Activated T-cell treated with anti-CD3 and anti-CD28 coated beads, Interleukin-2, amount 50 U/mL, for 72 hours (primary cell): ENCODE measurements at regions not wholly inside any gene's neighbourhood (a gene's known extent, or its start where the extent isn't known, plus 50 kb on each side); places are given as distances from the start of the nearest gene placed in this dataset.
"Not testable (repeated sequence)": the region's sequence is repeated elsewhere in the genome, so short reads cannot be mapped to it uniquely, and the experiment has no call there.

Experiments
- ATAC-seq, 2 donors: fragments of 150-1000 bp; cut with Tn5 transposase; replicated peaks in 1 of 2; 2 replicates each; pipeline ENCODE4 v1.10.0; 2021; ENCODE audit warnings: moderate library complexity in 2 of 2, mild to moderate bottlenecking in 1 of 2
- DNase-seq, 2 donors: peaks; one replicate each; pipeline ENCODE4 v3.0.0; 2021 to 2022; ENCODE audit warnings: mixed read lengths in 1 of 2
- H3K27ac Mint-ChIP-seq: one replicate; pipeline ENCODE4 v1.8.0; 2022; ENCODE audit warnings: mild to moderate bottlenecking, moderate library complexity, mixed read lengths
- H3K27me3 Mint-ChIP-seq: one replicate; pipeline ENCODE4 v1.8.0; 2022; ENCODE audit warnings: low read depth, mixed read lengths
- H3K36me3 Mint-ChIP-seq, 2 donors: one replicate each; pipeline ENCODE4 v1.8.0; 2022; ENCODE audit warnings: mixed read lengths in 2 of 2, mild to moderate bottlenecking in 1 of 2; ENCODE audit not compliant: insufficient read depth in 2 of 2
- H3K4me1 Mint-ChIP-seq: one replicate; pipeline ENCODE4 v1.8.0; 2022; ENCODE audit warnings: low read depth, mixed read lengths
- H3K4me3 Mint-ChIP-seq, 2 donors: one replicate each; pipeline ENCODE4 v1.8.0; 2022; ENCODE audit warnings: mild to moderate bottlenecking in 2 of 2, mixed read lengths in 2 of 2, moderate library complexity in 2 of 2
- H3K9me3 Mint-ChIP-seq, 2 donors: one replicate each; pipeline ENCODE4 v1.8.0; 2022; ENCODE audit warnings: mixed read lengths in 2 of 2

- ATAC-seq: no peak
- Mint-ChIP-seq H3K9me3 (peaks cover 2% of the 10 kb centered on the region in 2 donors), H3K27ac (no peak overlapping the region), H3K27me3 (no peaks in the 10 kb centered on the region), H3K36me3 (peaks cover 0 to 2% of the 10 kb centered on the region in 2 donors), H3K4me3 (no peak overlapping the region), H3K4me1 (no peaks in the 10 kb centered on the region)
- DNase-seq: no peak
Measured at GRCh38 chr16:8137606-8138005, 452.7 kb downstream of the TMEM114 start.

GRCh38 chr16:8130197-8130596 is 460.1 kb downstream of the TMEM114 start:
- DNase-seq: no peak
- Mint-ChIP-seq H3K9me3 (peaks cover 4 to 10% of the 10 kb centered on the region in 2 donors), H3K27ac (no peak overlapping the region), H3K4me1 (no peaks in the 10 kb centered on the region), H3K27me3 (no peaks in the 10 kb centered on the region), H3K36me3 (peaks cover 2% of the 10 kb centered on the region in 2 donors), H3K4me3 (no peak overlapping the region)
- no peak for ATAC-seq

- H3K4me3 Mint-ChIP-seq: no peak overlapping the region
- peaks cover 0 to 2% of the 10 kb centered on the region in 2 donors for H3K36me3 Mint-ChIP-seq
- H3K9me3 Mint-ChIP-seq: peaks cover 4 to 11% of the 10 kb centered on the region in 2 donors
- no peak overlapping the region for H3K27ac Mint-ChIP-seq
- ATAC-seq (no peak), DNase-seq (no peak)
- no peaks in the 10 kb centered on the region for H3K4me1 Mint-ChIP-seq
- H3K27me3 Mint-ChIP-seq: no peaks in the 10 kb centered on the region
Measured at GRCh38 chr16:8127070-8127469, 463.2 kb downstream of the TMEM114 start.

GRCh38 chr16:8126313-8126712 is 464.0 kb downstream of the TMEM114 start:
- Mint-ChIP-seq H3K4me3 (no peak overlapping the region), H3K9me3 (peaks cover 4 to 8% of the 10 kb centered on the region in 2 donors), H3K36me3 (peaks cover 0 to 2% of the 10 kb centered on the region in 2 donors), H3K27ac (no peak overlapping the region), H3K4me1 (no peaks in the 10 kb centered on the region), H3K27me3 (no peaks in the 10 kb centered on the region)
- DNase-seq: no peak
- no peak for ATAC-seq

- no peak overlapping the region for H3K27ac Mint-ChIP-seq
- no peaks in the 10 kb centered on the region for H3K4me1 Mint-ChIP-seq
- no peak overlapping the region for H3K4me3 Mint-ChIP-seq
- peaks cover 0 to 3% of the 10 kb centered on the region in 2 donors for H3K36me3 Mint-ChIP-seq
- H3K9me3 Mint-ChIP-seq: peaks cover 2 to 7% of the 10 kb centered on the region in 2 donors
- no peak for DNase-seq
- no peak for ATAC-seq
- H3K27me3 Mint-ChIP-seq: no peaks in the 10 kb centered on the region
Measured at GRCh38 chr16:8120001-8120400, 470.3 kb downstream of the TMEM114 start.

- Mint-ChIP-seq H3K27me3 (no peaks in the 10 kb centered on the region), H3K4me1 (no peaks in the 10 kb centered on the region), H3K9me3 (peaks cover 4 to 10% of the 10 kb centered on the region in 2 donors), H3K36me3 (peaks cover 0 to 5% of the 10 kb centered on the region in 2 donors), H3K27ac (no peak overlapping the region), H3K4me3 (no peak overlapping the region)
- DNase-seq (no peak), ATAC-seq (no peak)
Measured at GRCh38 chr16:8115814-8116213, 474.5 kb downstream of the TMEM114 start.

GRCh38 chr16:8114941-8115340 is 475.4 kb downstream of the TMEM114 start:
- DNase-seq, H3K27me3 Mint-ChIP-seq, H3K4me1 Mint-ChIP-seq, H3K4me3 Mint-ChIP-seq, ATAC-seq, H3K36me3 Mint-ChIP-seq, H3K27ac Mint-ChIP-seq: not testable (repeated sequence)
- peaks cover 4 to 10% of the 10 kb centered on the region in 2 donors for H3K9me3 Mint-ChIP-seq

- DNase-seq (no peak), ATAC-seq (no peak)
- Mint-ChIP-seq H3K36me3 (peaks cover 0 to 5% of the 10 kb centered on the region in 2 donors), H3K27ac (no peak overlapping the region), H3K4me3 (no peak overlapping the region), H3K27me3 (no peaks in the 10 kb centered on the region), H3K9me3 (peaks cover 6 to 12% of the 10 kb centered on the region in 2 donors), H3K4me1 (no peaks in the 10 kb centered on the region)
Measured at GRCh38 chr16:8113843-8114242, 476.5 kb downstream of the TMEM114 start.

GRCh38 chr16:8110572-8111514 is 479.5 kb downstream of the TMEM114 start:
- H3K9me3 Mint-ChIP-seq: peaks cover 10 to 14% of the 10 kb centered on the region in 2 donors
- H3K4me1 Mint-ChIP-seq: no peaks in the 10 kb centered on the region
- no peaks in the 10 kb centered on the region for H3K27me3 Mint-ChIP-seq
- DNase-seq (no peak), ATAC-seq (no peak)
- no peak overlapping the region for H3K4me3 Mint-ChIP-seq
- H3K27ac Mint-ChIP-seq: no peak overlapping the region
- peaks cover 0 to 5% of the 10 kb centered on the region in 2 donors for H3K36me3 Mint-ChIP-seq

- no peaks in the 10 kb centered on the region for H3K4me1 Mint-ChIP-seq
- H3K27me3 Mint-ChIP-seq: no peaks in the 10 kb centered on the region
- DNase-seq (no peak), ATAC-seq (no peak)
- peaks cover 10 to 13% of the 10 kb centered on the region in 2 donors for H3K9me3 Mint-ChIP-seq
- no peak overlapping the region for H3K4me3 Mint-ChIP-seq
- peaks cover 0 to 3% of the 10 kb centered on the region in 2 donors for H3K36me3 Mint-ChIP-seq
- H3K27ac Mint-ChIP-seq: no peak overlapping the region
Measured at GRCh38 chr16:8109510-8110369, 480.6 kb downstream of the TMEM114 start.

GRCh38 chr16:8108991-8109509 is 481.3 kb downstream of the TMEM114 start:
- no peak for ATAC-seq
- H3K36me3 Mint-ChIP-seq: peaks cover 0 to 3% of the 10 kb centered on the region in 2 donors
- H3K4me1 Mint-ChIP-seq: no peaks in the 10 kb centered on the region
- H3K4me3 Mint-ChIP-seq: no peak overlapping the region
- H3K9me3 Mint-ChIP-seq: peaks cover 10 to 13% of the 10 kb centered on the region in 2 donors
- H3K27ac Mint-ChIP-seq: no peak overlapping the region
- DNase-seq: no peak
- H3K27me3 Mint-ChIP-seq: no peaks in the 10 kb centered on the region

GRCh38 chr16:8107296-8107695 is 483.0 kb downstream of the TMEM114 start:
- H3K27ac Mint-ChIP-seq: no peak overlapping the region
- peaks cover 0 to 1% of the 10 kb centered on the region in 2 donors for H3K36me3 Mint-ChIP-seq
- ATAC-seq (no peak), DNase-seq (no peak)
- H3K4me1 Mint-ChIP-seq: no peaks in the 10 kb centered on the region
- H3K4me3 Mint-ChIP-seq: no peak overlapping the region
- peaks cover 6 to 7% of the 10 kb centered on the region in 2 donors for H3K9me3 Mint-ChIP-seq
- H3K27me3 Mint-ChIP-seq: no peaks in the 10 kb centered on the region
